Chondrocyte (in vitro differentiated cells): ENCODE measurements at regions not wholly inside any gene's neighbourhood (a gene's known extent, or its start where the extent isn't known, plus 50 kb on each side); places are given as distances from the start of the nearest gene placed in this dataset.

Experiments
- DNase-seq: peaks from one replicate; pipeline ENCODE4 v3.0.0; 2021; ENCODE audit warnings: mixed read lengths, low spot score
- H3K27ac Mint-ChIP-seq: one replicate; pipeline ENCODE4 v1.8.0; 2021; ENCODE audit warnings: mild to moderate bottlenecking, moderate library complexity, mixed read lengths; ENCODE audit not compliant: unreplicated experiment
- H3K27me3 Mint-ChIP-seq: 2 replicates; pipeline ENCODE4 v1.8.0; 2021; ENCODE audit warnings: low read depth, mixed read lengths
- H3K36me3 Mint-ChIP-seq: 2 replicates; pipeline ENCODE4 v1.8.0; 2021; ENCODE audit warnings: low read depth, mixed read lengths
- H3K4me1 Mint-ChIP-seq: 2 replicates; pipeline ENCODE4 v1.8.0; 2021; ENCODE audit warnings: low read depth, mild to moderate bottlenecking, mixed read lengths
- H3K4me3 Mint-ChIP-seq: one replicate; pipeline ENCODE4 v1.8.0; 2021; ENCODE audit warnings: mild to moderate bottlenecking, moderate library complexity, mixed read lengths; ENCODE audit not compliant: unreplicated experiment
- H3K9me3 Mint-ChIP-seq: 2 replicates; pipeline ENCODE4 v1.8.0; 2021; ENCODE audit warnings: low read depth, mixed read lengths
- CTCF ChIP-seq: fragments of 200-600 bp; sonication (generic); IDR thresholded peaks from 2 replicates; pipeline ENCODE4 v1.5.0; 2021; ENCODE audit warnings: antibody characterized with exemption, mild to moderate bottlenecking, moderate library complexity

GRCh38 chrX:1767026-1767425 lies 152.2 kb downstream of the ASMT start:
- no peak for TF ChIP-seq CTCF

GRCh38 chrX:1778817-1779216 lies 164.0 kb downstream of the ASMT start:
- H3K4me3 Mint-ChIP-seq, result no peak overlapping the region

More at GRCh38 chrX:1767026-1767425, 152.2 kb downstream of the ASMT start:
- H3K9me3 Mint-ChIP-seq, result peaks cover 19% of the 10 kb centered on the region
- H3K4me1 Mint-ChIP-seq, result no peaks in the 10 kb centered on the region
- H3K27me3 Mint-ChIP-seq, result peaks cover 10% of the 10 kb centered on the region
- H3K4me3 Mint-ChIP-seq, result no peak overlapping the region
- no peaks in the 10 kb centered on the region for H3K36me3 Mint-ChIP-seq
- no peak for DNase-seq
- H3K27ac Mint-ChIP-seq, result no peak overlapping the region

GRCh38 chrX:1779626-1780025 lies 164.8 kb downstream of the ASMT start:
- H3K27ac Mint-ChIP-seq, result no peak overlapping the region
- H3K9me3 Mint-ChIP-seq, result peaks cover 7% of the 10 kb centered on the region
- no peak for DNase-seq
- peaks cover 24% of the 10 kb centered on the region for H3K27me3 Mint-ChIP-seq
- no peaks in the 10 kb centered on the region for H3K4me1 Mint-ChIP-seq
- no peak overlapping the region for H3K4me3 Mint-ChIP-seq
- H3K36me3 Mint-ChIP-seq, result no peaks in the 10 kb centered on the region
- TF ChIP-seq CTCF, result no peak

More at GRCh38 chrX:1778817-1779216, 164.0 kb downstream of the ASMT start:
- no peak overlapping the region for H3K27ac Mint-ChIP-seq
- peaks cover 24% of the 10 kb centered on the region for H3K27me3 Mint-ChIP-seq
- peaks cover 7% of the 10 kb centered on the region for H3K9me3 Mint-ChIP-seq
- DNase-seq, result no peak
- no peaks in the 10 kb centered on the region for H3K4me1 Mint-ChIP-seq
- TF ChIP-seq CTCF, result no peak
- no peaks in the 10 kb centered on the region for H3K36me3 Mint-ChIP-seq

GRCh38 chrX:1781766-1782165 lies 166.9 kb downstream of the ASMT start:
- no peak for DNase-seq
- no peak overlapping the region for H3K4me3 Mint-ChIP-seq
- H3K27me3 Mint-ChIP-seq, result peaks cover 22% of the 10 kb centered on the region
- no peaks in the 10 kb centered on the region for H3K4me1 Mint-ChIP-seq
- no peak for TF ChIP-seq CTCF
- no peaks in the 10 kb centered on the region for H3K36me3 Mint-ChIP-seq
- H3K27ac Mint-ChIP-seq, result no peak overlapping the region
- H3K9me3 Mint-ChIP-seq, result peaks cover 18% of the 10 kb centered on the region

- Mint-ChIP-seq H3K27me3 (peaks cover 10% of the 10 kb centered on the region), H3K9me3 (peaks cover 11% of the 10 kb centered on the region), H3K27ac (no peak overlapping the region), H3K4me3 (no peak overlapping the region), H3K36me3 (no peaks in the 10 kb centered on the region), H3K4me1 (no peaks in the 10 kb centered on the region)
- DNase-seq, result no peak
- TF ChIP-seq CTCF, result peak; percentile 41
These were observed 169.9 kb downstream of the ASMT start for GRCh38 chrX:1784773-1785172.
